Epithelial cell of esophagus (primary cell): ENCODE measurements at regions not wholly inside any gene's neighbourhood (a gene's known extent, or its start where the extent isn't known, plus 50 kb on each side); places are given as distances from the start of the nearest gene placed in this dataset.

Source experiments
- DNase-seq: peaks from one replicate; pipeline ENCODE4 v3.0.0; 2010; ENCODE audit warnings: low read depth
- H3K4me3 ChIP-seq: 2 replicates; pipeline ENCODE4 v1.5.1; 2011; ENCODE audit warnings: mild to moderate bottlenecking, low read length, control low read depth
- CTCF ChIP-seq: IDR thresholded peaks from 2 replicates; pipeline ENCODE4 v1.5.1; 2011; ENCODE audit warnings: low read depth, mild to moderate bottlenecking, low read length, control low read depth, inconsistent platforms; ENCODE audit not compliant: insufficient read depth; ENCODE audit errors: missing control alignments

- TF ChIP-seq CTCF: no peak
- peak; percentile 88 for DNase-seq
- H3K4me3 ChIP-seq: no peak overlapping the region
These were observed 343.0 kb downstream of the BMP4 start for GRCh38 chr14:53613404-53614253.

GRCh38 chr14:53610947-53611346, 345.7 kb downstream of the BMP4 start:
- no peak overlapping the region for H3K4me3 ChIP-seq
- no peak for DNase-seq
- TF ChIP-seq CTCF: peak; percentile 16

- TF ChIP-seq CTCF: no peak
- H3K4me3 ChIP-seq: no peak overlapping the region
- DNase-seq: no peak
These were observed 347.6 kb downstream of the BMP4 start for GRCh38 chr14:53609009-53609408.

- no peak for TF ChIP-seq CTCF
- DNase-seq: peak; percentile 97
- no peak overlapping the region for H3K4me3 ChIP-seq
These were observed 348.3 kb downstream of the BMP4 start for GRCh38 chr14:53608369-53608768.

- DNase-seq: peak; percentile 25
- no peak for TF ChIP-seq CTCF
These were observed 350.4 kb downstream of the BMP4 start for GRCh38 chr14:53606203-53606602.

GRCh38 chr14:53605562-53605961, 351.1 kb downstream of the BMP4 start:
- no peak overlapping the region for H3K4me3 ChIP-seq
- no peak for DNase-seq
- TF ChIP-seq CTCF: no peak

More at GRCh38 chr14:53606203-53606602, 350.4 kb downstream of the BMP4 start:
- no peak overlapping the region for H3K4me3 ChIP-seq

GRCh38 chr14:53603994-53604393, 352.6 kb downstream of the BMP4 start:
- TF ChIP-seq CTCF: no peak
- no peak for DNase-seq
- no peak overlapping the region for H3K4me3 ChIP-seq
